ENCODE measurements at regions not wholly inside any gene's neighbourhood (a gene's known extent, or its start where the extent isn't known, plus 50 kb on each side); places are given as distances from the start of the nearest gene placed in this dataset.
A peak's percentile ranks its signal among the peaks of the same experiment; 100 is the strongest.
"Not testable (repeated sequence)": the region's sequence is repeated elsewhere in the genome, so short reads cannot be mapped to it uniquely, and the experiment has no call there.

DNA sequence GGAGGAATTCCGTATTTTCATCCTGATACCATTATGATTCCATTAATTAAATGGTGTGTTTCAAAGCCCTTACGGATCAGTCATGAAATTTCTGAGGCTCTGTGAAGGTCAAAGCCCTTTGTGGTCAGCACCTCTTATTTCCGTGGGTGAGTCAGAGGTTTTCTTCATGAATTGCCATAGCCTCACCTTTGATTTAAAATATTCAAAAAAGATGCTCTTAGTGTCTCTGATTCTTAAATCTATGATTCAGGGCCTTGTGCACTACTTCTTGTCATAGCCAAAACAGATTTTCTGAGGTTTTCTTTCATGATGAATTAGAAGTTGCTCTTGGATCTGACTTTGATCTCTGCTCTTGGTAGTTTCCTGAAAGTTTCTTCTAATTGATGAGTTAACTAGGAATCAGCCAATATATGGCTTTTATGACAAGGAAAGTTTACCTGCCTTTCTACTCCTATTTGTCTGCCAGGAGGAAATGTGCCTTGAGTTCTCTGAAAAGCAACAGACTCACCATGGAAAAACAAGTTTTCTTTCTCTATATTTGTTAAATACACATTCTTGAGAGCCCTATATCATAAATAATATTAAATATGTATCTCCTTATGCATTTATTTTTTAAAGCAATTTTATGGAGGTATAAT is 613.0 kb downstream of the UTRN start:
- no peak for DNase-seq

DNA sequence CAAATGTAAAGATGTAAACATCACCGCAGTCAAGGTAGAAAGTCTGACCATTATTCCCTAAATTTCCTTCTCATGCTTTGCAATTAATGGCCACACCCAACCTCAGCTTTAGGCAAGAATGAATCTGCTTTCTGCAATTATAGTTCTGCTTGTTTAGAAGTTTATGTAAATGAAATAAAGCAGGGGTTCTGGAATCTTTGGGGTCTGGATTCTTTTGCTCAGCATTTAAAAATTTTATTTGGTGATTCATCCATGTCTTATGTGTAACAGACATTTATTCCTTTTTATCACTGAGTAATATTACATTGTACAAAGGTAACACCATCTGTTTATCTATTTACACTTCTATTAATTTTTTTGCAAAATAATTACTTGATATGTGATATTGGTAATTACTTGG is 613.6 kb downstream of the UTRN start:
- no peak for DNase-seq

DNA sequence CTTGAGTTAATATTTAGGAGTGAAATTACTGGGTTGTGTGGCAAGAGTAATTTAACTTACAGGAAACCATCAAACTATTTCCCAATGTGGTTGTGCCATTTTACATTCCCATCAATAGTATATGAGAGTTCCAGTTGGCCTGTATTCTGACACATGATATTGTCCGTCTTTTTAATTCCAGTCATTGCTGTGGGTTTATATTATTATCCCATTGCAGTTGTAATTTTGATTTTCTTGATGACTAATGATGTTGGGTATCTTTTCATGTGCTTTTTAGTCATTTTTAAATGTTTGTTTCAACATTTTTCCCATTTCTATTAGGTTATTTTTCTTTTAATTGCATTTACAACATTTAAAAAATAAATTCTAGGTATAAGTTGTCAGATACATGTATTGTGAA is 614.0 kb downstream of the UTRN start:
- no peak for DNase-seq

DNA sequence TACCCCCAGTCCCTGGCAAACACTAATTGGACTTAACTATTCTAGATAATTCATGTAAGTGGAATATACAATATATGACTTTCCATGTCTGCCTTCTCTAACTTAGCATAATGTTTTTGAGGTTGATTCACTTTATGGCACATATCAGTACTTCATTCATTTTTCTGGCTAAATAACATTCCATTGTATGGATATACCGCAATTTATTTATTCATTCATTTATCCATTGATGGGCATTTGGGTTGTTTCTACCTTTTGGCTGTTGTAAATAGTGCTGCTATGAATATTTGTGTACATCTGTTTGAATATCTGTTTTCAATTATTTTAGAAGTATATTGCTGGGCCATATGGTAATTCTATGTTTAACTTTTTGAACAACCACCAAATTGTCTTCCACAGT is 616.3 kb downstream of the UTRN start:
- no peak for DNase-seq

DNA sequence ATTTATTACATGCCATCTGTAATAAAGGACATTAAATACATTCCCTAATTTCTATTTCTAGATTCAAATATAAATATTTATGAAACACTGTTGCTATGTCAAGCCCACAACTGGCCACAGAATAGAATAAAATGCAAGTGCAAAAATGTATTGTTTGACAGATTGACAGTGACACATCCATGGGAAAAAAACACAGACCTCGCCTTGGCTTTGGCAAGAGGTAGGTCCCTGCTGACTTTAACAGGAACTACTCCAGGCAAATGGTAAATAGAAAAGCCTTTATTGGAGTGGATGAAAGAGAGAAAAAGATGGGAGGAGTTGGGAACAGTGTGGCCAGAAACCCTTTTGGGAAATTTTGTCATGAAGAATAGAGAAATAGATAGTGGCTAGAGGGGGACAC is 622.9 kb downstream of the UTRN start:
- DNase-seq = no peak

DNA sequence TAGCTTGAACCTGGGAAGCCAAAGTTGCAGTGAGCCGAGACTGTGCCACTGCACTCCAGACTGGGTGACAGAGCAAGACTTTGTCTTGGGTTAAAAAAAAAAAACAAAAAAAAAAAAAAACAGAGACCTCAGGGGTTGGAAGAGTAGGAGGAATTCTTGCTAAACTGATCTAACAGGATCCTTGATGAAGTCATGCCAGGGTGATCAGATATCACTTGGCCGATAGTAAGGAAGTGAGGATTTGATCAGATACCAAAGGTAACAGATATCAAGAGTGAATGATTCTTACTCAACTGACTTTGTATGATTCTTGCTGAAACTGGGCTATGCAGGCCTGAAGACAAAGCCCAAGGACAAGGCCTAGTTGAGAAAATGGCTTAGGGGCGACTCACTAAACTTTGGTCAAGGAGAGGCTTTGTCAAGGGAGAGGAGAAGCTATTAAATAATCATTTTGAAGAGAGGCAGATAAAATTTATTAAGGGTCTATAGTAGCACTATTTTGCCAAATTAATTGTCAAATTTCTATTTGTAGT is 624.7 kb downstream of the UTRN start:
- DNase-seq = no peak

DNA sequence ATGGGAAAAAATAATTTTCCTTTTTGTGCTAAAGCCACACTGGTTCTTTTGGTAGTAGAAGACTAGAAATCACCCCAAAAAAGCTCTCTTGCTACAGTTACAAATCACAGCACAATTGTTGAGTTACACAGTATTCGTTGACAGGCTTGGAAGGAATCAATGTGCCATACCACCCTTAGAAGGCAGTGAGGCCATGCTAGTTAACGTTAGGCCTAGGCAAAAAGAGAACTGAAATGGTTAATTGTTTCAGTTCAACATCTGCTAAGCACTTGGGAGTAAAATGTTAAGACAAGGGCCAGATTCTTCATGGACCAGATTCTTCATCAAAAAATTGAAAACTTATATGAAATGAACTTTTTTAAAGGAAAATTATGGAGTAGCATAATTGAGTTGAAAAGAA is 626.2 kb downstream of the UTRN start:
- no peak for DNase-seq

DNA sequence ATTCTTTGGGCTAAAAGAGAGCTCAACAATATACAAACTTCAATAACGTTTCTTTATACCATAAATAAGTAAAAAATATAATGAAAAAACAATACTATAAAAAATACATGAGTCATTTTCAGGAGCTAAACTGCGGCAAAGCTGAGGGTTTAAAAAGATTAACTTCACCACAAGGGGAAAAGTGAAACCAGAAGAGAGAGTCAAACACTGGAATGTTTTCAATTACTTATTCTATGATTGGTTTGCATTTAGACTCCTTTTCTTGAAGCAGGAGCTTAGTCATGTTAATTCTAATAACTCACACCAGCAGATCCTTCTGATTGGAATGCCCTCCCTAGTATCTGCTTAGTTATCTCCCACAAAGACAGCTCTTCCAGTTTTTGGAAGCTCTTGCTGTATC is 627.3 kb downstream of the UTRN start:
- no peak for DNase-seq

DNA sequence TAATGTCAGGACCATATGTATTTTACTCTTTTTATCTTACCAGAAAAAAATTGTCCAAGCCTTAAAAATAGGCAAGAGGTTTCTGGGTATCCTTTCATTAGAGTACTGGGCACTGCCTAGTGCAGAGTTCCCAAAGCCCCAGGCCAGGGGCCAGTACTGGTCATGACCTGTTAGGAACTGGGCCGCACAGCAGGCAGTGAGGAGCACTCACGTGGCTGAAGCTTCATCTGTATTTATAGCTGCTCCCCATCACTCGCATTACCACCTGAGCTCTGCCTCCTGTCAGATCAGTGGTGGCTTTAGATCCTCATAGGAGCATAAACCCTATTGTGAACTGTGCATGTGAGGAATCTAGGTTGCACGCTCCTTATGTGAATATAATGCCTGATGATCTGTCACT is 632.9 kb downstream of the UTRN start:
- no peak for DNase-seq

DNA sequence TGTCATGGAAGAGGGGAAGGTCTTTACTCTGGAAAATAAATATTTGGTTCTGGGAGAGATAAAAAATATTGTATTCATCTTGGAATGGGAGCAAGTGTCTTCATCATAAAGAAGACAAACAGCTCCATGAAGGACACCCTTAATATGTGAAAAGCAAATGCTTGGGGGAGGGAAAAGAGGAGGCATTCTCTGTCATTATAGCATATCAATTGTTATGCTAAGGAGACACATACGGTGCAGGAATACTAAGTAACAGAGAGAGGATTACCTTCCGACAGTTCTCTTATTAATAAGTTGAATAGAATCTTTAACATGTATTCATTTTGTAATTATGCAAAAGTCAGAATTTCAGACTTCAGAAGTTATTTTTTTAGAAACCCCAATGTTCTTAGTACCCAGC is 634.4 kb downstream of the UTRN start:
- no peak for DNase-seq

DNA sequence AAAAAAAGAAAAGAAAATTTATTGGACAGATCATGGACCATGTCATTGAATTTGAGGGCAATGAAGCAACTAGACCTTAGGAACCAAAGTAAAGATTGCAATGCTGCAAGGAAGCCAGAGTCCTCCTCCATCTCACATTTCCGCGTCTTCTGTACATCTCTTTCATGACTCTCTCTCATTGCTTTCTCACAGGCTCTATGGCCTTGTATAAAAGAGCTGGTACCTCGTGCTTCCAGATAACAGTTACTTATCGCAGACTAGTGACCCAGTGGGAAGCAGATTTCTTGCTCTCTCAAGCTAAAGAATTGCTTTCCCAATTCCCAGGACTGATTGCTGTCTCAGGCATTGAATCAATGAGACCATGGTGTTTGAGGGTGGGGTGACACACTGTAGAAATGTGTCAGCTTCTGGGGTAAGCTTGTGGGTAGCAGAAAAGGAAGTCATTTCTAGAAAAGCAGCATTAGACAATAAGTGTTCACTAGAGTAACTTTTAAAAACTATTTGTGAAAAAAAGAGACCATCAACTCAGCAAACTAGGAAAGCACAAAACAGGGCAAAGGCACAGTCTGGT is 635.3 kb downstream of the UTRN start:
- DNase-seq = no peak

DNA sequence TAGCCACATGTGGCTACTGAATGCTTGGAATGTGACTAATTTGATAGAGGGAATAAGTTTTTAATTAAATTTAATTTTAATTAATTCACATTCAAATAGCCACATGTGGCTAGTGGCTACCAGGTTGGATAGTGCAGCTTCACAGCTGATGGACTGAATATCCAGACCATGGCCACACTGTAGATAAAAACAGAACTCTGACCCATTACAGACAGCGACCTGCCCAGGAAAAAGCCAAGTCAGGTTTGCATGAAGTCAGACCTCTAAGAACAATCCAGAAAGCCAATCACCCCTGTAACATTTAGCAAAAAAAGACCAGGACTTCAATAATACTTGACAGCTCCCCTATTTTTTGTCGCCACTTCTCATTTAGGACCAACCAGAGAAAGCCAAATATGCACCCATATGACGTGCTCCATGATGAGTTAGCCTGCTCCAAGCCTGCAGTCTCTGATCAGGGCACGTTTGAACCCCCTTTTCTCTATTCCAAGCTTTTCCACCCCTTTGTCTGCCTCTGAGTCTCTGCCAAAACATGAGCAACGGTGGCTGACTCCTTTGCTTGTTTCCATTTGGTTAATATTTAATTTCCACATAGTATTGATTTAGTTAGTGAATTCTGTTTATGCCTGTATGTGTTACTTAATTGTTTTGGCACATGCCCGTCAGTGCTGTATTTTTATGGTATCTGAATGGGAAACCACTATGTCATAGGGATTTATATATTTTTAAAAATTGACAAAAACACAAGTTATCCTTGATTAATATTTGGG is 636.3 kb downstream of the UTRN start:
- DNase-seq = no peak

DNA sequence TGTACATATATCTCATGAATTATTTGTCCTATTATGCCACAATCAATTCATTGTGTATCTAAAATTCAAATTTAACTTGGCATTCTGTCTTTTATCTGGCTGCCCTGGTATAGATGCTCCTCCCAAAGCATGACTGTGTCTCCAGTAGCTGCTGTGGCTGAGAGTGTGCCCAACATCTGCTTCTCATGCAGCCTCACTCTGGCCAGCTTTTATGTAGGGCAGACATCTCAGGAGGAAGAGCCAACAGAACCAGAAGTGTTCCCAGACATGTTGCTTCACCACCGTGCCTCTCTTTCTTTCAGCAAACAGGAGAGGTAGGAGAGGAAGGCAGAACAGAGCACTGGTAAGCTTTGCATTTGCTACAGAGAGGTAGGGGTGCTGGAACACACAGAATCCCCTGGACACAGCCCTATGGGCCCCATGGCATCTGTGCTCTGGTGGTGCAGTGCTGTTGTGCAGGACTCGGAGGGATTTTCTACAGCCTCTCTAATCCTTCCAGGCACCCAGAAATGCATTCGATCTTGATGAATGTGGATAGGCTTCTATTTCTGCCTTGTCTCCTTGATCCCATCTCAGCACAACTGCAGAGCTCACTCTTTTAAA is 637.1 kb downstream of the UTRN start:
- DNase-seq = no peak

DNA sequence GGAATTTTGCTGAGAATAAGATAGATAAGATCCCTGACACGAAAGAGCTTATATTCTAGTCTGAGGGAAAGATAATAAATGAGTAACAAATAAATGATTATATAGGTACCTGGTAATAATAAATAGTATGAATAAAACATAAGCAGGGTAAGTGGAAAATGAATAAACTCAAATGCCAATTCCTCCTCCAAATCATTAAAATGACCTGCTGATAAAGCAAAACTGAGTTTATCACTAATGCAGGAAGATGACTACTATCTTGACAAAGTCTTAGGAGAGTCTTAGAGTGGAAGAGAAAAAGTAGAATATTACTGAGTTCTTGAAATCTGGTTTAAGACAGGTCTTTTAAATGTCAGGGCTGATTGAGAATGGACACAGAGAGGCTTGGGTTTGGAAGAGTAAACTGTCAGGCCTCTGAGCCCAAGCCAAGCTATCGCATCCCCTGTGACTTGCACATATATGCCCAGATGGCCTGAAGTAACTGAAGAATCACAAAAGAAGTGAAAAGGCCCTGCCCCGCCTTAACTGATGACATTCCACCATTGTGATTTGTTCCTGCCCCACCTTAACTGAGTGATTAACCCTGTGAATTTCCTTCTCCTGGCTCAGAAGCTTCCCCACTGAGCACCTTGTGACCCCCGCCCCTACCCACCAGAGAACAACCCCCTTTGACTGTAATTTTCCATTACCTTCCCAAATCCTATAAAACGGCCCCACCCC is 637.8 kb downstream of the UTRN start:
- not testable (repeated sequence) for DNase-seq

DNA sequence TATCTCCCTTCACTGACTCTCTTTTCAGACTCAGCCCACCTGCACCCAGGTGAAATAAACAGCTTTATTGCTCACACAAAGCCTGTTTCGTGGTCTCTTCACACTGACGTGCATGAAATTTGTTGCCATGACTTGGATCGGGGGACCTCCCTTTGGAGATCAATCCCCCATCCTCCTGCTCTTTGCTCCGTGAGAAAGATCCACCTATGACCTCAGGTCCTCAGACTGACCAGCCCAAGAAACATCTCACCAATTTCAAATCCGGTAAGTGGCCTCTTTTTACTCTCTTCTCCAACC is 638.3 kb downstream of the UTRN start:
- DNase-seq = not testable (repeated sequence)

DNA sequence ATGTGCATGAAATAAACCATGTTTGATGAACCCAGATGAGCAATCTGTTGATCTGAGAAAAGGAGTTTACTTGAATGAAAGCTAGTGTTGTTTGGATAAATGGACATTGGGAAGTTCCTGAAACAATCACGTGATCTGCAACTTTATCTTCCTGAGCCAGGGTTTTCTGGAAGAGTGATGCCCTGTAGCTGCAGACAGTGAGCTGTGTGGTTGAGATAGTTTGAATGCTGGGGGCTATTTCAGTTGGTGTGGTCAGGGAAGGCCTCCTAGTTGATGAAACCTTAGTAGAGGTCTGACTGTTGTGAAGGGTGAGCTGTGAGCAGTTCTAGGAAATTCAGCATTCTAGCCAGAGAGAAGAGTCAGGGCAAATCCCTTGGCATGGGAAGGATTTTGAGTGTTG is 643.7 kb downstream of the UTRN start:
- no peak for DNase-seq

DNA sequence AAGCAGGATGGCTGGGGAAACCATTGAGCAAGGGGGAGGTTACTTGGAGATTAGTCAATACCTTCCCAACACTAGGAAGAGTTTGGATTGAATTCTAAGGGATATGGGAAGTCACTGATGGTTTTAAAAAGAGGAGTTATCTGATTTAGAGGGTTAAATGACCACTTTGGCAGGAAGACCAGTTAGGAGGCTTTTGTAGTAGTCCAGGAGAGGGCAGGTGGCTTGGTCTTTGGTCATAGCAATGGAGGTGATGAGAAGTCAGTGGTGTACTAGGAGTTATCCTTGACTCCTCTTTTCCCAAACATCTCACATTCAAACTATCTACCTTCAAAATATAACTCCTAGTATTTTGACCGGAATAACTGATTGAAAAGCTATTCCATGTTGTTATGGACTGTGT is 644.1 kb downstream of the UTRN start:
- no peak for DNase-seq

DNA sequence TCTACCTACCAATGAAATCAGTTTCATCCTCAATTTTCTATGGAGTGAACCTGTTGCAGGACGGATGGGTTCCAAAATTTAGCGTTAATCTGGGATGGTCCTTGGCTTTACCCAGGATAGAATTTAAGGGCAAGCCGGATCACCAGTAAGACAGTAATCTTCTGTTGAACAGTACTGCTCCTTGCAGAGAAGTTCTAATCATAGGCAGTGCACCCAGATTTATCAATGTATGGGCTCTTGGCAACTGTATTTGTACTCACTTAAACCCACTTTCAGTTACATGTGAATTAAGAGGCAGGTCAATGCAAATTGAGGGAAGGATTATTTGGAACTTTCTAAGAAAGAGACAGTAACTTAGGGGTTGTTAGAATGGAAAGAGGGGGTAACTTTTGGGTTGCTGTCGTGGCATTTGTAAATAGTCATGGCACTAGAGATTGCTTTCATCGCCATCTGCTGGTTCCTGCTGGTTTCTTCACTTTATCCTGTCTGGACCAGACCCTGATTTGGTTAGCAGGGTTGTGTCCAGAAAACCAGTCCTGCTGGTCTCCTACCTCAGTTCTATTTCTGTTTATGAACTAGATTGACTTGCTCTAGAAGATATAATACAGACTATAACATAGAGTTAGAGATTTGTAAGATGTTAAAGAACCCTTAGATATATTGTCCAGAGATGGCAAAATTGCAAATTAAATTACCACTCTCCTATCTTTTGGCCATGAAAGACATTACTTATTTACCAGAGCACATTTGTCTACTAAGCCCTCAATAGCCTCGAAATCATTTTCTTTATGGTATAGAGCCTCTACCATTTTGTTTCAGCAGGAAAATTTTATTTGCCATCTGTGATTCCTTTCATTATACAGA is 646.3 kb downstream of the UTRN start:
- DNase-seq = peak; percentile 0

DNA sequence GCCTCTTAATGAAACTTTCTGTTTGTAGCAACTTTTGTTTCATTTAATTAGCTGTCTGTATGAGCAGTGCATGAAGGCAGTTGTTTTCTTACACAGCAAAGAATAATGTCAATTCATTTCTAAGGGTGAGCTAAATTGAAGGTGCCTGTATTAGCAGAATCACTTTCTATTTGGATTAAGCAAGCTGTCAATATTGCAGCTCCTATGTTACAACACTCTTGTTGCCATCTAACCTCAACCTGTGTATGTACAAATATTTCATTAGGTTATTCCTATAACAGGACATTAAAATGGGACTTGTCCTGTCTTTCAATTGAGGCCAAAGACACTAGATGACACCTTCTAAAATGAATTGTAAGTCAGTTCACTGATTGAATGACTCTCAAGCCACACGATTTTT is 647.5 kb downstream of the UTRN start:
- DNase-seq = no peak

DNA sequence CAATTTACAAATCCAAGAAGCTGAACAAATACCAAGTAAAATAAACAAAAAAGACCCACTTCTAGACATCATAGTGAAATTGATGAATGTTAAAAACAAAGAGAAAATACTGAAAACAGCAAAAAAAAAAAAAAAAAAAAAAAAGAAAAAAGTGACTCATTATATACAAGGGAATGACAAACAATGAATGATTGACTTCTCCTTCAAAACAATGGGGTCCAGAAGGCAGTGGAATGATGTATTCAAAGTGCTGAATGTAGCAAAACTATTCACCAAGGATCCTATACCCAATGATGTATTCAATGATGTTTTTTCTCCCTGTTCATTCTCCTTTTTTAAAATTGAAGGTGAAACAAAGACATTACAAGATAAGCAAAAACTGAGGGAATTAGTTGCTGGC is 650.0 kb downstream of the UTRN start:
- DNase-seq = no peak

DNA sequence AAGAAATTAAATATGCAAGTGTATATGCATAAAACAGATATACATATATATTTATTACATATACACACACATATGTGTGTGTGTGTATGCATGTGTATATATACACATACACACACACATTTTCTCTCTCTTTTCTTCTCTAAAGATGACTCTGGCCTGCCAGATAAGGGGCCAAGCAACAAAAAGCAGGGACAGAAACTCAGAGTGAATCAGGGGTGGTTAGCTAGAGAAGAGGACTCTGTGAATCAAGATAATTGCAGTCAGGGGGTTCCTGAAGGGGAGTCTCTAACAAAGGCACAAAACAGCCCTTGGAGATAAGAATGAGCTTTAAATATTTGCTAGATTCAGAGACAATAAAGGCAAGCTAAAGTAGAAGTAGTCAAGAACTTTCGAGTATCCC is 650.5 kb downstream of the UTRN start:
- DNase-seq = no peak

DNA sequence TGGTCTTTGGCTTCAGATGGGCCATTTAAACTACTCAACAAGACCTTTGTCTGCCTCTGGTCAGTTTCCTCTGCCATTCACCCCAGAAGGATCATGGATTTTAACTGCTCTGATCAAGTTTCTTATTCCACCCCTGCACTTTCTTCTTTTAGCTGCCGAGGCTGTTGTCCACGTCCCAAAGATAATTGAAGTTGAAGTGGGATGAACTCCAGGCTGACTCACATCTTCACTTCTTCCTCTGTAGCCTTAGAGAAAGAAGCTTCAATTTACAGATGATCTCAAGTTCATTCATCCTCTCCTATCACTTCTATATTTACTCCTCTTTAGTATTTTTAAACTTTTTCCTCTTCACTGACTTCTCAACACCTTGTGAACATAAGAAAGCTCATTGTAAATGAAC is 651.6 kb downstream of the UTRN start:
- no peak for DNase-seq

Data from NCI-H1694 treated with DMSO at 0.1 percent for 48 hours (cell line).